H1 (cell line): ENCODE measurements at regions not wholly inside any gene's neighbourhood (a gene's known extent, or its start where the extent isn't known, plus 50 kb on each side); places are given as distances from the start of the nearest gene placed in this dataset.

ENCODE experiments used
- BRCA1 ChIP-seq: IDR thresholded peaks from 2 replicates; pipeline ENCODE4 v1.6.1; 2012; ENCODE audit warnings: low read depth, low read length, improper control_type of control experiment
- CHD7 ChIP-seq: fragments of 300-600 bp; sonication (generic); IDR thresholded peaks from 2 replicates; pipeline ENCODE4 v1.7.1; 2012; ENCODE audit warnings: low read length, moderate library complexity, mild to moderate bottlenecking, inconsistent platforms; ENCODE audit not compliant: insufficient replicate concordance
- SP4 ChIP-seq: IDR thresholded peaks from 2 replicates; pipeline ENCODE4 v1.6.1; 2012; ENCODE audit warnings: low read length, inconsistent platforms

GRCh38 chr10:30546511-30546910, 83.0 kb downstream of the LYZL2 start (continued):
- TF ChIP-seq CHD7 (no peak), BRCA1 (no peak), SP4 (no peak)
- TF ChIP-seq, all 59 proteins: peak for 0
